AG10803 (cell line): ENCODE measurements at regions not wholly inside any gene's neighbourhood (a gene's known extent, or its start where the extent isn't known, plus 50 kb on each side); places are given as distances from the start of the nearest gene placed in this dataset.

Experiments used
- DNase-seq: peaks from one replicate; pipeline ENCODE4 v3.0.0; 2010; ENCODE audit warnings: low read depth
- H3K4me3 ChIP-seq: 2 replicates; pipeline ENCODE4 v1.5.1; 2011; ENCODE audit warnings: mild to moderate bottlenecking, low read length, control low read depth
- TF ChIP-seq, protein P1 (sequence below): conservative IDR thresholded peaks from 2 replicates; pipeline ENCODE4 v1.5.1; 2011; ENCODE audit warnings: mild to moderate bottlenecking, low read length, control low read depth, inconsistent platforms

DNA sequence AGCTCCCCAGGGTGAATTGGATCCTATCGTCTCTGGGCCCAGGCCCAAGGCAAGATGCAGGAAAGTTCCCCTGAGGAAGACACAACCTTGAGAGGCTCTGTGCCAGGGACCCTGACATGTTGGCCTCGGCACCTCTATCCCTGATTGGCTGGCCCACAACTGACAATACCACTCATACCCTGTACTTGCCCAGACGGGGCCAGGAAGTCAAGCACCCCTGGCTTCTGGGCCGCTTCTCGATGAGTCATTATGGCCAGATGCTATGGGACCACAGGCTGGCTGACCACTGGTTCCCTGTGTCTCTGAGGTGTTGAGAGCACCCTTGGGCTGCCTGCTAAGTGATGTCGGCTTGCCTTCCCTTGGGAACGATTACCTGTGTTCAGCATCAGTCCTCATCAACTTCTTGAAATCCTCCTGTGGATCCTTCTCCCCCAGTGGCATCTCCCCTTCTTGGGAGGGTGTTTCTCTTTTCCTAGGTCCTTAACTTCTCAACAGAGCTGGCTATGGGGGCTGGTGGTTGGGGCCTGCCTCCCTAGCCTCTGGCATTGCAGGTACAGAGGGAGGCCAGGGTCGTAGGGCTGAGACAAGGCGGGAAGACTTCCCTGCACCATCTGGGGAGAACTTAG, 54.5 kb upstream of the MAMLD1 start:
- no peak for DNase-seq
- H3K4me3 ChIP-seq = no peak overlapping the region
- TF ChIP-seq, protein P1, sequence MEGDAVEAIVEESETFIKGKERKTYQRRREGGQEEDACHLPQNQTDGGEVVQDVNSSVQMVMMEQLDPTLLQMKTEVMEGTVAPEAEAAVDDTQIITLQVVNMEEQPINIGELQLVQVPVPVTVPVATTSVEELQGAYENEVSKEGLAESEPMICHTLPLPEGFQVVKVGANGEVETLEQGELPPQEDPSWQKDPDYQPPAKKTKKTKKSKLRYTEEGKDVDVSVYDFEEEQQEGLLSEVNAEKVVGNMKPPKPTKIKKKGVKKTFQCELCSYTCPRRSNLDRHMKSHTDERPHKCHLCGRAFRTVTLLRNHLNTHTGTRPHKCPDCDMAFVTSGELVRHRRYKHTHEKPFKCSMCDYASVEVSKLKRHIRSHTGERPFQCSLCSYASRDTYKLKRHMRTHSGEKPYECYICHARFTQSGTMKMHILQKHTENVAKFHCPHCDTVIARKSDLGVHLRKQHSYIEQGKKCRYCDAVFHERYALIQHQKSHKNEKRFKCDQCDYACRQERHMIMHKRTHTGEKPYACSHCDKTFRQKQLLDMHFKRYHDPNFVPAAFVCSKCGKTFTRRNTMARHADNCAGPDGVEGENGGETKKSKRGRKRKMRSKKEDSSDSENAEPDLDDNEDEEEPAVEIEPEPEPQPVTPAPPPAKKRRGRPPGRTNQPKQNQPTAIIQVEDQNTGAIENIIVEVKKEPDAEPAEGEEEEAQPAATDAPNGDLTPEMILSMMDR = no peak

DNA sequence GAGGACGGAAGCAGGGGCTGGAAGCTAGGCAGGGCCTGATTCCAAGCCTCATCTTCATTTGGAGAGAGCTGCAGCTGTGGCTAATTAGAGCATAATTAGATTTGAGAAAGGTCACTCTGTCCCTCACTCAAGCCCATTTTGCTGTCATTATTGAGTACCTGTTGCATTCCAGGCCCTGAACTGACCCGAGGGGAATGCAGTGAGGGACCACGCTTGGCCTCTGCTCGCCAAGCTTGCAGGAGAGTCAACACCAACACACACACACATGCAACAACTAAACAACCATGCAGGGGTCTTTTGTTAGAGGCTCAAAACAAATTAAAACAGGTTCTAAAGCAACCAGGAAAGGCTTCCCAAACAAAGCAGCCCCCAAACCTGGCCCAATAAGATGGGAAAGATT, 52.7 kb upstream of the MAMLD1 start:
- TF ChIP-seq, protein P1 = no peak
- no peak for DNase-seq
- no peak overlapping the region for H3K4me3 ChIP-seq

DNA sequence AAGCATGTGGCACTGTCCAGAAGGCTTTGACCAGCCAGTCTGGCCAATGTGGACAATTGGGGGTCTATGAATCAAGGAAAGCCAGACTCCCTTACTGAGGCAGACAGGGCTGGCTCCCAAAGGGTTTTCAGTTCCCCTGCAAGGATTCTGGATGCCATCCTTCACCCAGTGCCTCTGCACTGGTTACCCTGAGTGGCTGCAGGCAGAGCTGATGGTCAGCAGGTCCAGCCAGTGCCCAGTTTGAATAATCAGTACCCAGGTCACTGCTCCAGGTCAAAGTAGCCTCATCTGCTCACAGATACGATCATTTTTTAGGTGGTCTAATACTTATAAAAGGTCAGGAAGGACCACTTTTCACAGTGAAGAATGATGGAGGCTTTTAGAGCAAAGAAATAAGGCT, 52.2 kb upstream of the MAMLD1 start:
- no peak overlapping the region for H3K4me3 ChIP-seq
- DNase-seq = no peak
- TF ChIP-seq, protein P1 = no peak

DNA sequence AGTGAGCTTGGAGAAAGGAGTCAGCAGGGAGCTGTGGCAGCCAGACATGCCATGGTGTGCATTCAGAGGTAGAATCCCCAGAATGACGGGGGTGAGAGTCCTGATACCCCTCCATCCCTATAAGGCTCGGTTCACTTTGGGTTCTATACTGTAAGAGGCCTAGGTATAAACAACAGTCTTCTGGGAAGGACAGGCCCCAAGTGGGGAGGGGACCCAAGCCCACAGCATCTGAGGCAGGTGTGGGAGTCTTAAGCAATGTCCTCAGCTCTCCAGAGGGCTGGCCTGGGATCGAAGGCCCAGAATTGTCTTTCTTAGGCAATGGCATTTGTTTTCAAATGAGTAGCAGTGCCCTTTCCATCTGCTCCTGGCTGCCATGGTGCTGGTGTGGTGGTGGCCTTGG, 50.2 kb upstream of the MAMLD1 start:
- DNase-seq = no peak
- H3K4me3 ChIP-seq = no peak overlapping the region
- TF ChIP-seq, protein P1 = no peak
